ENCODE measurements at regions not wholly inside any gene's neighbourhood (a gene's known extent, or its start where the extent isn't known, plus 50 kb on each side); places are given as distances from the start of the nearest gene placed in this dataset.

DNA sequence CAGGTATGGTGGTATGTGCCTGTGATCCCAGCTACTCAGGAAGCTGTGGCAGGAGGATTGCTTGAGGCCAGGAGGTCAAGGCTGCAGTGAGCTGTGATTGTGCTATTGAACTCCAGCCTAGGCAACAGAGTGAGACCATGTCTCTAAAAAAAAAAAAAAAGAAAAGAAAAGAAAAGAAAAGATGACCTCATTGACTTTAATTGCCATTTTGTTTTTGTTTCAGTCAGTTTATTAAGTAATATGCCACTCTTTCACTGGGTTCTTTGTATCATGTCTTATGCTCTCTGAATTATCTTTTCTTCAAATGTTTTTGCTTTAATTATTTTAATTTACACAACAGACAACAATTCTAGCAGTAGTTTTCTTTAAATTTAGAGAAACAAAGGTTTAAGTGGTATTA is 293.8 kb downstream of the TSHZ3 start:
- TF ChIP-seq, protein P1, sequence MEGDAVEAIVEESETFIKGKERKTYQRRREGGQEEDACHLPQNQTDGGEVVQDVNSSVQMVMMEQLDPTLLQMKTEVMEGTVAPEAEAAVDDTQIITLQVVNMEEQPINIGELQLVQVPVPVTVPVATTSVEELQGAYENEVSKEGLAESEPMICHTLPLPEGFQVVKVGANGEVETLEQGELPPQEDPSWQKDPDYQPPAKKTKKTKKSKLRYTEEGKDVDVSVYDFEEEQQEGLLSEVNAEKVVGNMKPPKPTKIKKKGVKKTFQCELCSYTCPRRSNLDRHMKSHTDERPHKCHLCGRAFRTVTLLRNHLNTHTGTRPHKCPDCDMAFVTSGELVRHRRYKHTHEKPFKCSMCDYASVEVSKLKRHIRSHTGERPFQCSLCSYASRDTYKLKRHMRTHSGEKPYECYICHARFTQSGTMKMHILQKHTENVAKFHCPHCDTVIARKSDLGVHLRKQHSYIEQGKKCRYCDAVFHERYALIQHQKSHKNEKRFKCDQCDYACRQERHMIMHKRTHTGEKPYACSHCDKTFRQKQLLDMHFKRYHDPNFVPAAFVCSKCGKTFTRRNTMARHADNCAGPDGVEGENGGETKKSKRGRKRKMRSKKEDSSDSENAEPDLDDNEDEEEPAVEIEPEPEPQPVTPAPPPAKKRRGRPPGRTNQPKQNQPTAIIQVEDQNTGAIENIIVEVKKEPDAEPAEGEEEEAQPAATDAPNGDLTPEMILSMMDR (IDR thresholded peaks at IDR 0.05) = no peak
- TF ChIP-seq POLR2A (IDR thresholded peaks at IDR 0.05) = no peak

Measured in prostate gland (tissue), 2 donors.